DND-41 (cell line): ENCODE measurements at regions not wholly inside any gene's neighbourhood (a gene's known extent, or its start where the extent isn't known, plus 50 kb on each side); places are given as distances from the start of the nearest gene placed in this dataset.

Experiments used
- ATAC-seq: fragments of 200-7000 bp; cut with Tn5 transposase; 3 replicates; pipeline ENCODE4 v1.9.1; 2021; ENCODE audit warnings: low read depth; ENCODE audit not compliant: insufficient read depth
- DNase-seq: peaks from one replicate; pipeline ENCODE4 v3.0.0-alpha.2; 2020
- H2AFZ ChIP-seq: 2 replicates; pipeline ENCODE4 v1.6.0; 2012; ENCODE audit warnings: low read depth, low read length
- H3K27ac ChIP-seq: 2 replicates; pipeline ENCODE4 v1.5.1; 2012; ENCODE audit warnings: low read length, inconsistent platforms
- H3K27me3 ChIP-seq: fragments of 200-600 bp; sonication (generic); 2 replicates; pipeline ENCODE4 v1.6.0; 2012; ENCODE audit warnings: low read length, mild to moderate bottlenecking, inconsistent platforms; ENCODE audit not compliant: insufficient read depth, poor library complexity
- H3K36me3 ChIP-seq: 2 replicates; pipeline ENCODE4 v1.5.1; 2012; ENCODE audit warnings: low read length, inconsistent platforms; ENCODE audit not compliant: insufficient read depth
- H3K4me1 ChIP-seq: 2 replicates; pipeline ENCODE4 v1.5.1; 2012; ENCODE audit warnings: mild to moderate bottlenecking, low read length; ENCODE audit not compliant: insufficient read depth
- H3K4me2 ChIP-seq: 2 replicates; pipeline ENCODE4 v1.6.0; 2012; ENCODE audit warnings: mild to moderate bottlenecking, moderate library complexity, low read length, inconsistent platforms; ENCODE audit not compliant: insufficient read depth
- H3K4me3 ChIP-seq, 2 experiments: fragments of 200-600 bp in 1 of 2; shearing (Covaris generic) in 1 of 2; 2 replicates each; pipeline ENCODE4 v1.5.1; 2012 to 2016; ENCODE audit warnings: inconsistent platforms in 2 of 2, low read length in 2 of 2, mild to moderate bottlenecking in 2 of 2, low read depth in 1 of 2, moderate library complexity in 1 of 2
- H3K79me2 ChIP-seq: 2 replicates; pipeline ENCODE4 v1.6.0; 2012; ENCODE audit warnings: low read length, inconsistent platforms; ENCODE audit not compliant: insufficient read depth
- H3K9ac ChIP-seq: 2 replicates; pipeline ENCODE4 v1.6.0; 2012; ENCODE audit warnings: low read depth, mild to moderate bottlenecking, inconsistent platforms, low read length, moderate library complexity
- H3K9me3 ChIP-seq: 2 replicates; pipeline ENCODE4 v1.5.1; 2012; ENCODE audit warnings: low read length, moderate library complexity, mild to moderate bottlenecking, inconsistent platforms; ENCODE audit not compliant: insufficient read depth, severe bottlenecking
- H4K20me1 ChIP-seq: 2 replicates; pipeline ENCODE4 v1.6.0; 2012; ENCODE audit warnings: low read length; ENCODE audit not compliant: insufficient read depth
- CTCF ChIP-seq: IDR thresholded peaks from 2 replicates; pipeline ENCODE4 v1.5.1; 2012; ENCODE audit warnings: borderline replicate concordance, low read length, moderate library complexity, mild to moderate bottlenecking; ENCODE audit not compliant: poor library complexity, severe bottlenecking; ENCODE audit errors: extremely low read depth
- EZH2 ChIP-seq: IDR thresholded peaks from 3 replicates; pipeline ENCODE4 v1.6.1; 2012; ENCODE audit warnings: borderline replicate concordance, low read depth, mild to moderate bottlenecking, moderate library complexity, low read length, inconsistent platforms; ENCODE audit not compliant: severe bottlenecking

- ATAC-seq: no peak
- DNase-seq: no peak
- Histone ChIP-seq H3K4me3 (no peak overlapping the region), H3K36me3 (no peaks in the 10 kb centered on the region), H3K9me3 (no peaks in the 10 kb centered on the region), H2AFZ (no peak overlapping the region), H3K79me2 (no peaks in the 10 kb centered on the region), H3K27me3 (no peaks in the 10 kb centered on the region), H3K9ac (no peak overlapping the region), H4K20me1 (no peaks in the 10 kb centered on the region), H3K4me2 (no peak overlapping the region), H3K27ac (no peak overlapping the region), H3K4me1 (no peaks in the 10 kb centered on the region)
- TF ChIP-seq EZH2 (no peak), CTCF (no peak)
Measured at GRCh38 chr2:17085546-17086202, 420.0 kb upstream of the CYRIA start.

- TF ChIP-seq EZH2: no peak
- TF ChIP-seq CTCF: no peak
- H3K9ac ChIP-seq: no peak overlapping the region
Measured at GRCh38 chr2:17084877-17085276, 419.2 kb upstream of the CYRIA start.

GRCh38 chr2:17083902-17084301 lies 418.3 kb upstream of the CYRIA start:
- Histone ChIP-seq H2AFZ (no peak overlapping the region), H3K27ac (no peak overlapping the region), H3K4me1 (no peaks in the 10 kb centered on the region), H4K20me1 (no peaks in the 10 kb centered on the region), H3K4me2 (no peak overlapping the region), H3K27me3 (no peaks in the 10 kb centered on the region), H3K9ac (no peak overlapping the region), H3K4me3 (no peak overlapping the region), H3K79me2 (no peaks in the 10 kb centered on the region), H3K9me3 (peaks cover 6% of the 10 kb centered on the region), H3K36me3 (no peaks in the 10 kb centered on the region)
- no peak for ATAC-seq
- no peak for DNase-seq
- TF ChIP-seq EZH2: no peak
- no peak for TF ChIP-seq CTCF

More at GRCh38 chr2:17084877-17085276, 419.2 kb upstream of the CYRIA start:
- no peak overlapping the region for H3K4me3 ChIP-seq
- no peaks in the 10 kb centered on the region for H3K36me3 ChIP-seq
- no peaks in the 10 kb centered on the region for H3K4me1 ChIP-seq
- no peaks in the 10 kb centered on the region for H3K9me3 ChIP-seq
- no peak overlapping the region for H3K4me2 ChIP-seq
- no peaks in the 10 kb centered on the region for H3K79me2 ChIP-seq
- H4K20me1 ChIP-seq: no peaks in the 10 kb centered on the region
- no peak overlapping the region for H2AFZ ChIP-seq
- ATAC-seq (no peak), DNase-seq (no peak)
- H3K27ac ChIP-seq: no peak overlapping the region
- no peaks in the 10 kb centered on the region for H3K27me3 ChIP-seq
